GM19372 (cell line): ENCODE measurements at regions not wholly inside any gene's neighbourhood (a gene's known extent, or its start where the extent isn't known, plus 50 kb on each side); places are given as distances from the start of the nearest gene placed in this dataset.

ENCODE experiments used
- ATAC-seq: cut with Tn5 transposase; IDR thresholded peaks from one replicate; pipeline ENCODE4 v1.9.1; 2021; ENCODE audit warnings: mild to moderate bottlenecking, low read depth, moderate library complexity; ENCODE audit not compliant: unreplicated experiment

GRCh38 chr5:68949256-68949655, 144.6 kb upstream of the SLC30A5 start:
- no peak for ATAC-seq

- no peak for ATAC-seq
Measured at GRCh38 chr5:68949711-68950110, 144.1 kb upstream of the SLC30A5 start.

GRCh38 chr5:68950125-68950524, 143.7 kb upstream of the SLC30A5 start:
- ATAC-seq: no peak

GRCh38 chr5:68950930-68951329, 142.9 kb upstream of the SLC30A5 start:
- no peak for ATAC-seq

- ATAC-seq: no peak
Measured at GRCh38 chr5:68953231-68953874, 140.5 kb upstream of the SLC30A5 start.

- ATAC-seq: no peak
Measured at GRCh38 chr5:68953875-68954617, 139.8 kb upstream of the SLC30A5 start.

GRCh38 chr5:68954618-68954910, 139.2 kb upstream of the SLC30A5 start:
- no peak for ATAC-seq

GRCh38 chr5:68957591-68957990, 136.2 kb upstream of the SLC30A5 start:
- no peak for ATAC-seq

- ATAC-seq: no peak
Measured at GRCh38 chr5:68958428-68958827, 135.4 kb upstream of the SLC30A5 start.

- ATAC-seq: no peak
Measured at GRCh38 chr5:68960456-68960855, 133.4 kb upstream of the SLC30A5 start.

- ATAC-seq: no peak
Measured at GRCh38 chr5:68960961-68961360, 132.9 kb upstream of the SLC30A5 start.

- ATAC-seq: no peak
Measured at GRCh38 chr5:68961762-68962161, 132.1 kb upstream of the SLC30A5 start.

- ATAC-seq: no peak
Measured at GRCh38 chr5:68962757-68963484, 130.9 kb upstream of the SLC30A5 start.

- no peak for ATAC-seq
Measured at GRCh38 chr5:68964679-68965078, 129.1 kb upstream of the SLC30A5 start.

GRCh38 chr5:68965926-68966325, 127.9 kb upstream of the SLC30A5 start:
- no peak for ATAC-seq

- ATAC-seq: no peak
Measured at GRCh38 chr5:68966596-68966995, 127.2 kb upstream of the SLC30A5 start.

- no peak for ATAC-seq
Measured at GRCh38 chr5:68968429-68968828, 125.4 kb upstream of the SLC30A5 start.

GRCh38 chr5:68970617-68971016, 123.2 kb upstream of the SLC30A5 start:
- ATAC-seq: no peak

GRCh38 chr5:68973696-68974095, 120.1 kb upstream of the SLC30A5 start:
- ATAC-seq: no peak

GRCh38 chr5:68983043-68983442, 110.8 kb upstream of the SLC30A5 start:
- ATAC-seq: no peak

GRCh38 chr5:68983959-68984358, 109.9 kb upstream of the SLC30A5 start:
- ATAC-seq: no peak
